GM04504 (cell line): ENCODE measurements at regions not wholly inside any gene's neighbourhood (a gene's known extent, or its start where the extent isn't known, plus 50 kb on each side); places are given as distances from the start of the nearest gene placed in this dataset.

Experiments used
- DNase-seq: peaks from one replicate; pipeline ENCODE4 v3.0.0-alpha.2; 2012; ENCODE audit warnings: low read depth

GRCh38 chr1:208587110-208587509 lies 342.9 kb upstream of the PLXNA2 start:
- DNase-seq, result no peak

- DNase-seq, result no peak
Observed at GRCh38 chr1:208593306-208594006, 349.3 kb upstream of the PLXNA2 start.

DNA sequence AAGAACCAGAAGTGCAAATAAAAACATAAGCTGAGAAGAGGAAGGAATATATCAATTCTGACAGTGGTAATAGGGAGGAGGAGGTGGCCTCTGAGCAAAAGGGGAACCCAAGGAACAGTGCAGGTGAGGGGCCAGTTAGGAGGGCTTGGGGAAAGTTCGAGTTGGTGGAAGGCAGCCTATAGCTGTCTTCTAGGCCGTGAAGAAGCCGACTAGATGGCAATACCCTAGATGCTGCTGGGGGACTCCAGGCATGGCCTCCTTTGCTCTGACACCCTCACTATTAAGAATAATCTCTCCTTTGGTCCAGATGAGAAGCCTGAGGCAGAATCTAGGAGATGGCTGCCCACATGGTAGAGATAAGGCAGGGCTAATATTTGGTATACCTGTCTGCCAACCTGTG lies 351.1 kb upstream of the PLXNA2 start:
- DNase-seq, result no peak

DNA sequence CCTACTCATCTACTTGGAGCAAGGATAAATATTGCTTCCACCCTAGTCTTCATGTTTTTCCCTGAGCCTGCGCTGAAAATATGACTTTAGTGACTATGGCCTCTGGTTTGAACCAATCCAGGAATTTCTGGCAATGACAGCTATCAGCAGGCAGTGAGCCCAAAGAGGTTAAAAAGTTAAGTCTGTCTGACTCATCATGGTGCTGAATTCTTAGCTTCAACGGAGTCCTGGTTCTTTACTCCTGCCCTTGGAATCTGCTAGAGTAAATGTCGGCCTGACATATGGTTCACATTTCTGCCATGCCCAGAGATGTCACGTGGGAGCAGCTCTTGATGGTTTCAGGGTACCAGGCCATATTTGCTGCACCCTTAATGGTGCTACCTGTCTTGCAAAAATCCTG lies 351.6 kb upstream of the PLXNA2 start:
- peak; percentile 70 for DNase-seq

GRCh38 chr1:208597571-208597970 lies 353.4 kb upstream of the PLXNA2 start:
- no peak for DNase-seq

GRCh38 chr1:208598021-208598420 lies 353.8 kb upstream of the PLXNA2 start:
- DNase-seq, result no peak

- DNase-seq, result no peak
Observed at GRCh38 chr1:208599063-208599462, 354.9 kb upstream of the PLXNA2 start.

DNA sequence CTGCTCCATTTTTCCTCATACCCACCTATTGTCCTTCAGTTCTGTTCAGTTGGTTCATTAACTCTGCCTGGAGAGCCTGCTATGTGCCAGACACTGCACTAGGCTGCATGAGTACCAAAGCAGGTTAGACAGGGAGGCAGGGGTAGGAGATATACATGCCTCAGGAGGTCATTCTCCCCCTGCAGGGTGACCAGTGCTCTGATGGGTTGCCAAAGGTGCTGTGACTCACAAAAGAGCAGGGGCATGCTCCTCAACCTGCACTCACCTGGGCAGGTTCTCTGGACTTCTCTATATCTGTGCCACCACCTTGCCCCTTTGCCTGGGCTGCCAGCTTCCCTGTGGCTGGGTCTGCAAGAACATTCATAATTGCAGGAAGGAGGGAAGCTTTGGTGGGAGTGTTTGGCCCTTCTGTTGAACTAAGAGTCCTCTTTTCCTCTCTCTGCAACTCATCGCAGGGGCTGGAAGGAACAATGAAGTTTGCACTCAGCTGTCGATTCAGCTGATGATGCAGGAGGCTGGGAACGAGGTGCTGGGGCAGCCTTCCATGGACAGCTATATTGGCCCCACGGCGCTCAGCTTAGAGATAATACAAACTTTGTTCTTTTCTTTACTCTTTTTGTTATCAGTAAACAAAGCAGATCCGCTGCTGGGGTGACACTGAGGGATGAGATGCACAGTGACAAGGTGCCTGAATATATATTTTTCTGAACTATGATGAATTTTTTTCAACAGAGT lies 356.4 kb upstream of the PLXNA2 start:
- DNase-seq, result no peak

DNA sequence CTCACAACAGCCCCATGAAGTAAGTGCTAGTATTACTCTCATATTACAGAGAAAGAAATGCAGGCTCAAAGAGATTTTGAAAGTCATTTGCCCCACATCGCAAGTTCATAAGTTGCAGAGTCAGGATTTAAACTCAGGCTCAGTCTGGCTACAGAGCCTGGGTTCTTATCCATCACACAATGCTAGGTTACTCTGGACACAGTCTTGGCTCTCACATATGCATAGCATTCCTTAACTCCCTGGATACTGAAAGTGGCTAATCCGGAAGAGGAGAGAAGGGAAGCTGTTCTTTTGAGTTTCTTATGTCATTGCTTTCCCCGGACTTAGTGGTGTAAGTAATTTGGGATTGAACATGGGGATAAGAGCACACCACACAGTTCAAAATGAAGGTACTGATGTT lies 357.4 kb upstream of the PLXNA2 start:
- DNase-seq, result no peak

DNA sequence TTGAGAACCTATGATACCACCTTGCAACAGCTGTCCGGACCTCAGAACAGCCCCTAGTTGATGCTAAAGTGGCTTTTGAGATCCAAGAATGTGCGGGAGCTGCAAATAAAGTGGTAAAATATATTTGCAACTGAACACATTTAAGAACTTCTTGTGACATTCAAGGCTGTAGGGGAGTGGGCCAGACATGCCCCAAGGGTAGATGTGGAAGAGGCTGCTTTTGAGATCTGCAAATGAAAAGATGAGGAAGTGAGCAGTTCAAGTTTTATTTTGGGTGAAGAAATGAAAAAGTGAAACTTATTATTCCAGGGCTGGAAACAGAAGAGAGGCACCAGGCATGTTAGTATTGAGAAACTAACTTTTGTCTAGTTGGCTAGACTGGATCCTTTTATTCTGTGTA lies 359.5 kb upstream of the PLXNA2 start:
- no peak for DNase-seq

DNA sequence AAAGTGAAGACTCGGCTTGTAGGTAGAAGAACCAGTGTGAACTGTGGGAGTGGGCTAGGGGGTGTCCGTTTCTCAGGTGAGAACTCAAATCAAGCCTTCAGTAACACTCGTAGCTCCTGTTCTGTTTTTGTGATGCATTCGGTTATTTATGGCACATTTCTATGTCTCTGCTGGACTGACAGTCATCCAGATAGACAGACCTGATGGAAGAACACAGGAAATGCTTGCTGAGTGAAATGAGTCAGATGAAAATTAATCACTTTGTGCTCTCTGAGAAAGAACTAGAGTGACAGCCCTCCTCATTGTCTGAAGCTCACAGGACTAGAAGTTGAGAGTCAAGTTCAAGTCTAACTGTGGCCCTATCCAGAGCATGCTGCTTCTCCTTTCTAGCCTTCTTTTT lies 360.1 kb upstream of the PLXNA2 start:
- DNase-seq, result peak; percentile 16

- no peak for DNase-seq
Observed at GRCh38 chr1:208606959-208607358, 362.8 kb upstream of the PLXNA2 start.

DNA sequence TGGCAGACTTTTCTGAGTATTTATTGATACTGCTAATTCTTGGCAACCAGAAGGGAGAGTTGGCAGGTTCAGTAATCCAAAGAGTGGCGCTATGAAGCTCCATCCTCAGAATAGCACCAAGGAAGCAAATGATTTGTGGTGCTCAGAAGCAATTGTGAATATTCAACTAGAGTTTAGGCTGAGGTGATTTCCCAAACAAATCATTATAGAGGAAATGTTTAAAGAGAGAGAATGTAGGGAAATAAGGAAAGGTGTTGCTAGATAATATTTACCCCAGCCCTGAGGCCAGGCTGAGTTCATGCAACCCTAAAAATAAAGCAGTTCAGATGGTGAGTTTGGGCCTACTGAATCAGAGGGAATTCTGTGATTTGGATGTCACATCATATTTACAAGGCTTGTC lies 363.4 kb upstream of the PLXNA2 start:
- DNase-seq, result no peak

- no peak for DNase-seq
Observed at GRCh38 chr1:208614610-208615009, 370.4 kb upstream of the PLXNA2 start.

DNA sequence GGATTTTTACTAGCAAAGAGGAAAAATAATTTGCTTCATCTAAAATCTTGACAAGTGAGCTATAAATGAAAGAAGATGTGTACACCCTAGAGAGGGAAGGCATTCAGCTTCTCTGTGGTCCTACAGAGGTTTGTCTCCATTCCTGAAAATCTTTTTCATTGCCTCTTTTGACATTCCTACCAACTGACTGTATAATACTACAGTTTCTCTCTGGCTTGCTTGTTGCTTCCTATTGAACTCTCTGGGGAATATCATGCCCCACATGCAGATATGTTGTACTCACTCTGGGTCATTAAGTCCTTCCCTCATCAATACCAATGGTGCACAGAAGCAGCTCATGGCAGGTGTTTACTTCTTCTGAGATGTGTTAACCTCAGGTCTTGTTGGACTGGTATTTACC lies 371.2 kb upstream of the PLXNA2 start:
- no peak for DNase-seq

GRCh38 chr1:208616776-208617175 lies 372.6 kb upstream of the PLXNA2 start:
- no peak for DNase-seq

- DNase-seq, result no peak
Observed at GRCh38 chr1:208628022-208628914, 384.1 kb upstream of the PLXNA2 start.

DNA sequence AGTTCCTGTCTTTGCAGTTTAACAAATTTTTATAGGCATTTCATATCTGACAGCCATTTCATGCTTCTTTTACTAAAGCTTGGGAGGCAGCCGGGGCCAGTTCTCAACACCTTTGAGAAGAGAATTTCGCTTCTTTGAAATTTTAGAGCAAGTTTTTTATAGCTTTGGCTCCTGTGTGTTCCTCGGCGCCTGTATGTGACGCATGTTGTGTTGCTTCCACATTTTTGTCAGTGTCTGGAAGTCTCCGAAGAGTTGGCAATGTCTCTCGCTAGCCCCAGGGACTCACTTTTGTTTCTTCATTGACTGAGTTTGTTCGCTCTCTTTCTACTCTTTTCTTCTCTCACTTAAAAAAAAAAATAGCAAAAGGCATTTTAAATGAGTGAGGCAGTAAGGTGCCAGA lies 386.9 kb upstream of the PLXNA2 start:
- no peak for DNase-seq

DNA sequence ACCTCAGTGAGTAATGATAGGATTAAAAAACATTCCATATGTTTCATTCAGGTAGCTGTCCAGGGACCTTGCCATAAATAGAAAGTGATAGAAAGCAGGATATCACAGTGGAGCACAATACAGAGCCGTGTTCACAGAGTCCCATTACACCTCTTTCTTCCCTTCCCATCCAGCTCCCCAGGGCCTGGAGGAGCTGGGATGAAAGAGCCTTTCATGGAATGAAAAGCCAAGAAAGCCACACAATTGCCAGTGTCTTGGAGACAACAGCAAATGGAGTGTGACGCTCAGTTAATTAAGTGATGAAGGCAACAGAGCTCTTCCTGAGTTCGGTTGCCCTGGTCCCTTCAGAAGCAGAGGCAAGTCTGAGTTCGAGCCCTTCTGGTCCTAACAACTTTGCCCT lies 387.3 kb upstream of the PLXNA2 start:
- no peak for DNase-seq

- DNase-seq, result no peak
Observed at GRCh38 chr1:208634346-208635140, 390.4 kb upstream of the PLXNA2 start.

DNA sequence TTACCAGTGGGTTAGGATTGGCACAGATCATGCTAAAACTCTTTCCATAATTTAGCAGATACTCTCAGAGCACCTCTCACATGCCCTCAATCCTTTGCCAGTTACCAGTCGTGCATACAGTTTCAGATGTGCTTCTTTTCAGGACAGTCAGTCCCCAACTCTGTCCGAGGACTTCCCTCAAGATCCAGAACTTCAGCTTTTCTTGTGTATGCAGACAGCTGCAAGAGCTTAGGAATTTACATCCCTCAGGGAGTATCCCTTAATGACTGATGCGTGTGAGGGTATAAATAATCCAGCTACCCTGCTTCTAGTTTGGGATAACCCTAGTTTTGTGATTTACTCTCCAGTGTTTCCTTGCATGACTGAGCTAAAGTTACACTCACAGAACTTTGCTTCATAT lies 393.0 kb upstream of the PLXNA2 start:
- no peak for DNase-seq

- DNase-seq, result no peak
Observed at GRCh38 chr1:208639382-208639781, 395.2 kb upstream of the PLXNA2 start.
